Cerebellar cortex (tissue), 1 donor: ENCODE measurements at regions not wholly inside any gene's neighbourhood (a gene's known extent, or its start where the extent isn't known, plus 50 kb on each side); places are given as distances from the start of the nearest gene placed in this dataset.

Experiments used
- DNase-seq: peaks from one replicate; pipeline ENCODE4 v3.0.0-alpha.2; 2015; ENCODE audit warnings: low spot score

DNA sequence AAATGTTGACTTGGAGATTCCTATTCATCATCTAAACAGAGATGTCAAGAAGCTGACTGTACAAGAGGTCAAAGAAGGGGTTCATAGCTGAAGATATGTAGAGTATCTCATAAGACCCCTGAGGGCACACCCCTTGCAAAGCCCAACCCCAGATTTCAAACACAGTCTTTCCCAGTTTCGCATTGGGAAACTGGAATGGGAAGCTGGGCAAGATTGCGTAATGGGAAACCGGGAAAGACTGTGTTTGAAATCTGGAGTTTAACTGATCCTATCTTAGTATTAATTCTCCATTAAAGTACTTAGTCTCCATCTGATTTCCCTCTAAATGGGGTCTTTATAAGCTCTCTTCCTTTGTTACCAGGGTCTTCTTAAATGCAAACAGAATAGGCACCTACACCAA lies 99.5 kb downstream of the FAM76B start:
- no peak for DNase-seq

DNA sequence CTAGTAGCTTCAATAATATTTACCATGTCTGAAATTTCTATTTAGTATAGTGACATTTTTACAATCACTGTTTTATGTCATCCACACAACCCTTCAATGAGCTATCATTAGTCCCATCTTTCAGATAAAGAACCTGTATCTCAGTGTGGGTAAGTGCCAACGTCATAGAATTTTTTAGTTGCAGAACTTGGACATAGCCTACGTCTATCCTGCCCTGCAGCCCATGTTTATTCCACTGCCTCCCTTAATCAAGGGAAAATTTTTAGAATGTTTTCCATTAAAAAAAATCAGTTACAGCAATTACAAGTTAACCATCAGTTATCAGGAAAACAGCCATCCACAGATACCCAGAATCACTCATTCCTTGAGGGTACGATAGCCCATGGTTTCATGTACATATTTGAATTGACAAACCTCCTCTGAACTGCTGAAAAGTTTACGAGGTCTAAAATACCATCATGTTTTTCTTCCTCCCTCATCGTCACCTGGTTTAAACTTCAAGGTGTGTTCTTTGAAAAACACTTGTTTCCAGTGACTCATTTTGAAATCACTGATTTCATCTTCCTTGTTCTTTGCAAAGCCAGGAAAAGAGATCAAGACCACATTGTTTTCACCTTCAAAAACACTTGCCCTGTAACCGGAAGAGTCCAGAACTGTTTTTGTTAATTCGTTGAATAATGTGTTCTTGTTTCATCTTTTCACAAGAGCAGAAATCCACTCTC lies 100.9 kb downstream of the FAM76B start:
- no peak for DNase-seq

DNA sequence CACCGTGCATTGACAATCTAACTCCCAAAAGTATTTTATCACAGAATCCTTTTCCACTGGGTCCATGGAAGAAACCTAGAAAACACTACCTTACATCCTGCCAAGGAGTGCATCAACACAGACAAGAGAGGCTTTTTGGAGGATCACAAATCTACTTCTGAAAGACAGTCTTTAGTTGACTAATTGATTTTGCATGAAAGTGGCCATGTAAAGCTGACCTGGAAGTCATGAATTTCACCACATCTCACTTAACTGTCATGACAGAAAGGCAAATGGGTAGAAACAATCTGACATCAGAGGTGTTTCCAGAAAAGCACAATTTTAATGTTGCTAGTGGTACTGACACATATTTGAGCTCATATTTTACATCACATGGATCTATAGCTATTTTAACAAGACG lies 101.6 kb downstream of the FAM76B start:
- DNase-seq, result no peak

DNA sequence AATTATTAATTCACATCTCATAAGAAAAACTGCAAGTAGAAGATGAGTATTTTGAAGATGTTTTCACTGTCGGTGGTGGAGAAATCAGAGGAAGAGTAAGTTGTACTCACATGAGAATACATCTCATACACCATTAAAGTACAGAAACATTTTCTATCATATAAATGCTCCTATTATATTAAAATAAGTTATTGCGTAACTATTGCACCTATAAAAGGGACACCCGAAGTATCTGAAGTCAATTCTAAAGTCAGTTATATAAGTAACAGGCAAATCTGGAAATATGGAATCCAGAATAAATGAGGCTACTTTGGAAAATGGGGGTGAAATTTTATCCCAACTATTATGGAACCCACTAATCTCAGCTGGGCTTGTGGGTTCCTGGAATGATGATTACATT lies 103.3 kb downstream of the FAM76B start:
- no peak for DNase-seq

DNA sequence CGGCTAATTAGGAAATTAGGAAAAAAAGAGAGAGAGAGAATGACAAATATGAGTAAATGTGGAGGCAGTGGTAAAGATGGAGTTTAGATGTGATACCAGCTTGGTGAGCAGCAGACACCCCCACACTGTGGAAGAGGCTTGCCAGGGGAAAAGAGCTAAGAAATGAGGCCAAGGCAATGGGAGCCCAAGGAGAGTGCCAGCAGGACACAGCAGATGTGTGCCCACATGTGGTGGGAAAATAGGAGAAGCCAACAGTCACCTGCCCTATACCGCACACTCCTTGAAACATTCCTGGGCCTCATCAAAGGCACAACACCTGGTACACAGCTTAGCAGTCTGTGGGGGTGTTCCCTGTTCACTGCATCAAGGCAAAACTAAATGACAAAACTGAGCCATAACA lies 104.9 kb downstream of the FAM76B start:
- DNase-seq, result no peak

DNA sequence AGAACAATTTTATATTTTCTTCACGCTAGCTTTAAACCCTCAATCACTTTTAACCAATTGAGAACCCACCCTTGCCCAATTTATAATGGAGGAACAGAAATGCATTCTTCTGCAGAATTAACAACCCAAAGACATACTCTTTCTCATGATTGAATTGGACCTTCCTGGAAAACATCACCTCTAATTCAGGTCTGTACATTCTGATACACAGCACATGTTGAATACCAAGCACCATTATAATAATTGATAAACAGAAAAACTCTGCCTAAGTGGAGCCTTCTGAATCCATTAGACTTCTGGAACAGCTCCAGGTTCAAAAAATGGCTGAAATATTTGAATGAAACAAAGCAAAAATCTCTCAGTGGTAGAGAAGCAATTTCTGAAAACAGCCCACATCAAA lies 105.4 kb downstream of the FAM76B start:
- DNase-seq, result no peak

DNA sequence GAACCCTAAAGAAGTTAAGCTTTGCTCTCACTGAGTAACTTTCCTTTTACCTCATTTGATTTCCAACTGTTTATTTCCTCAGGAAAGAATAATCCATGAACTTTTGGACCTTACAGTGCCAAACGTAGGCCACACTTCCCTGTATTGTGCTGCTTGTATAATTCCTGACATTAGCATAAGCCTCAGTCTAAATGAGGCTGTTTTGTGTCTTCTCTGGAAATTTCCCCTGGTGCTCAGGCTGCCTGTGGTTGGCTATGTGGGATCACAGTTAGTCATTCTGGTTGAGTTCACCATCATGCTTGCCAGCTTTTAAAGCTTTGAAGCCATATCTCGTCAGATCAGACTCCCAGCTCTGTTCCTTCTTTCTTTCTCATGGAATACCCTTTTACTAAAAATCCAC lies 107.0 kb downstream of the FAM76B start:
- DNase-seq, result no peak

DNA sequence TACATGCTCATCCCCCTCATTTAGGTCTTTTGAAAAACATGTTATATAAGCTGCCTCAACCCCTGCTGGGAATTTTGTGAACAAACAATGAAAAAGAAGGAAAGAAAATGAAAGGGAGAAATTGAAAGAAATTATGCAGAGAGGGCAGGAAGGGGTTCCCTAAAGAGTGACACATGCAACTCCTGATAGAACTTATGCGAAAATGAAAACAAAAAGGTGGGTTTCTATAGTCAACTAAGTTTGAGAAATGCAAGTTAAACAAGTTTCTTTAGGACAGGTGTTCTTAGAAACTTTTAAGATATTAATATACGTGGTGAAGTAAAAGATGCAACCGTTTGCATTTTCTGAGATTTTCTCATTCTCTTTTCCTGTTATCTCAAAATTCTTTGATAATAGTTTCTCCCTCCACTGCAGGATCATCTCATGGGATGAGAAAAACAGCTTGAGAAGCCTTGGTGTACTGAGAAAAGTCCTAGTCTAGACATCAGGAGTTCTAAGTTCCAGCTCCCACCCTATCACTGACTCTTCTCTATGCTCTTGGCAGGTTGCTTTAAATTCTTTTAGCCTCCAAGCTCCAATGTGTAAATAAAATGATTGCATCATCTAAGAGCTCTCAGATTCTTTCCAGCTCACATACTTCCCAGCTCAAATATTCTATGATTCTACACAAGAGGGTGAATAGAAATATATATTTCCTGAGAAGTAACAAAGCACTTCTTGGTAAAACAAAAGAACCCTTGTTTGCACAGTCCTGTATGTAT lies 109.2 kb downstream of the FAM76B start:
- no peak for DNase-seq

DNA sequence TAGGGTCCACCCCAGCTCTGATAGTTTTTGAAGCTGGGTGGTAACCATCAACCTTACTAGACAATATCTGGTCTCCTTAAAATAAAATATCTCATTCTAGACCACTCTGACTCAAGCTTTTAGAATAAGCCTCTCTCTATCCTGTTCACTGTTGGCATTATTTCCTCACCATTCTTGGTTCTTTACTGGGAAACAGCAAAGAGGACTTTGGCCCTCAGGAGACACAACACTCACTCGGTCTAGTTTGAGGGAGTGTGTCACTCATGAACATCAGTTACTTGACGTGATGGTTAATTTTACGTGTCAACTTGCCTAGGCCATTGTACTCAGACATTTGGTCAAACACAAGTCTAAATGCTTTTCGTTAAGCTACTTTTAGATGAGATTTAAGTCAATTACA lies 110.6 kb downstream of the FAM76B start:
- DNase-seq, result no peak

DNA sequence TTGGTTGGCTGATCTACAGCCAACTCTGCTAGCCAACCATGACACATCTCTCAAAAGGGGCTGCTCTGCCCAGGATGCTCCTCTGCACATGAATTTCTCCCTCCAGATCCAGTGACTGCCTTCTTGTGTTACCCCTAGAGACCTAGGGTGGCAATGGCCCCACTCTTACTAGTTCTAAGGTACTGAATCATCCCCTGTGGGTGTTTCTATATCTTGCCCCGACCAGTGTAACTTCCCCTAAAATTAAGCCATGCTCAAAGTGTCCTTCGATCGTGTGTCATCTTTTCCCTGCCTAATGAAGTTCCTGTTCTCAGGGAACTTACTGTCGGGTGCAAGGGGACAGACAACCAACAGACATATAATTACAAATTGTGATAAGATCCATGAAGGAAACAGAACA lies 113.3 kb downstream of the FAM76B start:
- DNase-seq, result no peak

DNA sequence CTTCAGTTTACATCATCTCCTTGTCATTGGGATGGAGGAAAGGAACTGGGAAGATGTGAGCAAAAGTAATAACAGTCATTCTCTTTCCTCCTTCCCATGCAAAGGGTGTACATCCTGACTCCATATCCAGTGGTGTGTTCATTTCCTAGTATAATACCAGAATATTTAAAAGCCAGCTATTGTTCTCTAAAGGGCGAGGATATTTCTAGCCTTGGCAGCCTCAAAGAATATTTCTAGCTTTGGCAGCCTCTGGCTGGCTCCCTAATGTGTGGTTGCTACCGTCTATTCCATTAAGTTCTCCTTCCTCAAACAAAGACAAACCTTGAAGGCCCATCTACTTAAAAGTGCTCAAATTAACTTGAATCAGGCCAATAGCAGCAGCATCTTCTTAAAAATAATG lies 114.0 kb downstream of the FAM76B start:
- no peak for DNase-seq

DNA sequence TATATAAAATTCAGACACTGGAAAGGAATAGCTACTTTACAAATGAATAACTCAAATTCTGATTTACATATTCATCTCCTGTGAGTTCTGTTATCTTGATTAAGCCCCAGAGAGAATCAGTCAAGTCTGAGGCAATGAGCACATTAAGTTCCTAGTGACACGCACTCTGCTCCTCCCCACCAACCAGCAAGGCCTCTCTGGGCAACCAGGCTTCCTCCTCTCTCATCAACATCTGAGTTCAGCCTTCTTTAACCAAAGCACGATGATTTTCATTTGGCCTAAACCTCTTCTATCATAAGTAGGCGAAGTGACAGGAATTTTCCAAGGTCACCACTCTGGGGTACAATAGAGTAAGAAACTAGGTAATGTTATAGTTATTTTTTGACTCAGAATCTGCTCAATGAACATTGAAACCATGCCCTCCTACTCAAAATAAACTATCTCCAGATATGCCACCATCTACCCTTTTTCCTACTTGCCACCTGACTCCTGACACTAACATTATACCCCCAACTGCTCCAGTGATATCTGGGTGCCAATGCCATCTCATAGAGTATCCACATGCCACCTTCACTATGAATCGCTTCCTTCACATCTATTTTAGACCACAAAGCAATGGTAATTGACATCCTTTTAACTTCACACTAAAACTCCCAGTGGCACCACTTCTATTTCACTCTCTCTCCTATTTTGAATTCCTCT lies 114.8 kb downstream of the FAM76B start:
- no peak for DNase-seq

DNA sequence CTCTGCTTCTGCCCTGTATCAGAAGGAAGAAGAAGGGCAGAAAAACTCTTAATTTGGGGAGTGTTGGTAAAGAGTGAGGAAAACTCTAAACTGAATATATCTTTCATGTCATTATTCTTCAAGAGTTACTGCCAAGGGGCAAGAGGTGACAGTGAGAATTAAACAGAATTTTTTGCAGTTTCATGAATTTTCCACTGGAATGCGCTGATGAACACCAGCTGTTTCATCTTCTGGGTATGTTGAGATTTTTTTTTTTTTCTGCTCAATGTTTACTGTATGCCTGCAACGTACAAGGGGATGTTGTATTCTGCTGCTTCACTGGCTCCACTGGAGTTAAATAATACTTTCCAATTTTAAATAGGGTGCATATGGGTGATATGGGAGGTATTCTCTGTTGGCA lies 117.8 kb downstream of the FAM76B start:
- DNase-seq, result no peak

DNA sequence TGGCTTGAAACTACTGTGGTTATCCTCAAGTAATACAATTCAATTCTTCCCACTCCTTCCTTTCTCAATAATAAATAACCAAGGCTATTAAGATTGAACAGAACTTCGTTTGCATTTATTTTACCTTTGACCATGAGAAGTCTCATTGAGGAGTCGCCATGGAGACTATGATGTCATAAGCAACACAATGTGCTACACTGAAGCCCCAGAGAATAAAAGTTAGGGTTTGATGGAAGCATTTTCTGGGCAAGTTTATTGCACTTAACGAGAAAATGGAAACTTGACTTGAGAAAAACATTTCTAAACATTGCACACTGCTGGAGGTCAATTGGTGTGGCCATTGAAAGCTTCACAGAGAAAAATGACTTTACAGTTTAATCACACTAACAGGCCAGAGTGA lies 121.5 kb downstream of the FAM76B start:
- DNase-seq, result no peak

DNA sequence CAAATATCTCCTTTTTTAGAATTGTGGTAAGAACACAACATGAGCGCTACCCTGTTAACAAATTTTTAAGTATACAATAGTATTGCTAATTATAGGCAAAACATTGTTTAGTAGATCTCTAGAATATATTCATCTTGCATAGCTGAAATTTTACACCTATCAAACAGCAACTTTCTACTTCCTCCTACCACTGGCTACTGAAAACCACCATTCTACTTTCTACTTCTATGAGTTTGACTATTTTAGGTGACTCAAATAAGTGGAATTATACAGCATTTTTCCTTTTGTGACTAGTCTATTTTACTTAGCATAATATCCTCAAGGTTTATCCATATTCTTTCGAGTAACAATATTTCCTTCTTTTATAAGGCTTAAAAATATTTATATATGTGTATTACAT lies 128.4 kb downstream of the FAM76B start:
- no peak for DNase-seq

DNA sequence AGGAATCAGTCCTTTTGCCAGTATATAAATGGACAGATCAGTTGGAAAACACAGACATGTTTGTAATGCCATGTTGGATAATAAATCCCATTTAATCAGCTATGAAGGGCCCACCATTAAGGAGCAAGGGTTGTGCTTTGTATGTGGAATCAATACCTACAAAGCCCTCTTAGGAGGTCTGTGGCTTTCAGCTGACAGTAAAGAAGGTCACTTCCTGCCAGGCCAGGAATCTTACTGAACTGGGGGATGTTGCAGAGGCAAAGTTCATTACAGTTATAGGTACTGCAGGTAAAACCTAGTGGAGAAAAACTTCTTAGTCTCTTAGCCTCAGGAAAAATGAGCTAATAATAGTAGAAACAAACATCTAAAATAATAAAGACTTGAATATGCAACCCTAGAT lies 129.5 kb downstream of the FAM76B start:
- DNase-seq, result no peak

DNA sequence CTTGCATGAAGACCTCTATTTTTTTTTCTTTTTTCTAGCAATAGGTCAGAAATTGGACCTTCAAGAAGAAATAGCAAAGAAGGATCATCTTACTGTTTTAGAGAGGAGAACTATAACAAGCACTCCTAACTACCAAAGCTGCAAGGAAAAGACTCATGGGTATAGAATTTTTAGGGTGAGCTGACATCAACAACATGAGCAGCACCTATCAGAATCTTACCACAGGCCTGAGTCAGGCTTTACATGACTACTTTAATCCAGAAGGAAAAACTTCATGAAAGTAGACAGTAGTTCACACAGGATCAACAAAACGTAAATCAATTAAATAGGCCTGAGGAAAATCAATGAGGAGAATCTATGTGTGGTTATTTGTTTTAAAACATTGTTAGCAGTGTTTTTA lies 130.5 kb downstream of the FAM76B start:
- DNase-seq, result no peak

DNA sequence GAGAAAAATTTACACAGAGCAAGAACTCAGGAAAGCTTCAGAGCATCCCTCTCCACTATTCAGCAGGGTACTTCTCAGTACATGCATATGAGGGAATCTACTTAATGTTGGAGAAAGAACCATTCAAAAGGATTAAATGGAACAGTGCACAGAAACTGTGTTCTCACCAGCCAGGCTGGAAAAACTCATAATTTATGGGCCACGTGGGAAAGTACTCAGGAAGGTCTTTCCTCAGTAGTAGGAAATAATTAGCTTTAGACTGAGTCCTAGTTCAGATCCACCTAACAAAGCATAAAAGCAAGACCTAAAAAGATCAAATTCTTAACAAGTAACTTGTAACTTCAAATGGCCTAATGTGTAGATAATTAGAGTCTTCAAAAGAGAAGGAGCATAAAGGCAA lies 134.0 kb downstream of the FAM76B start:
- DNase-seq, result no peak

DNA sequence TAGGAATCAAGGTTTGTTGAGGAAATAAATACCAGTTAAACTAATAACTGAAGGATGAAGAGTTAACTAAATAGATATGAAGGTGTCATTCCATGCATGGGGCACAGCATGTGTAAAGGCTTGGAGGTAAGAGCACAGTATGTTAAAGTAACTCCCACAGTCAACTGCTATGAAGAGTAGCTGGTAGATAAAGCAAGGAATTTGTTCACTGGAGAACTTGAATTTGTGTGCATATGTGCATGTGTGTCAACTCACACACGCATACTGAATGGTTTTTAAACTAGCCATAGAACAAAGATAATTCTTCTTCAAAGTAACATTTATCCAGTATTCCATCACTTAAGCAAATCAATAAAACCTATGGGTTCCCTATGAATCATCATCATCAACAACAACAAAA lies 135.9 kb downstream of the FAM76B start:
- DNase-seq, result no peak

DNA sequence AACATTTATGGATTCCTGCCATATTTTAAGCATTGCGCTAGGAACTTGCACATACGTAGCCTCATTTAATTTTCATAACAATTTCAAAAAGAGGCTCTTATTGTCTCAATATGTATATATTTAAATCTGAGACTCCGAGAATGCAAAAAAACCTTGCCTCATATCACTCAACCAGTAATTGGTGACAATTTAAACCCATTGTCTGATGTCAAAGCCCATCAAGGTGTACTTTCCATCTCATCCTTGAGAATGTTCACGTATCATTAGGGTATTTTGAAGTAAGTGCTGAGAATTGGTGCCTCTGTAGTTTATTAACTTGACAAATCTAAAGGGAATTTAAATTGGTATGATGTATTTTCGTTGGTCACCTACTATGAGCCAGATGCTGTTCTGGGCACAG lies 136.5 kb downstream of the FAM76B start:
- no peak for DNase-seq

DNA sequence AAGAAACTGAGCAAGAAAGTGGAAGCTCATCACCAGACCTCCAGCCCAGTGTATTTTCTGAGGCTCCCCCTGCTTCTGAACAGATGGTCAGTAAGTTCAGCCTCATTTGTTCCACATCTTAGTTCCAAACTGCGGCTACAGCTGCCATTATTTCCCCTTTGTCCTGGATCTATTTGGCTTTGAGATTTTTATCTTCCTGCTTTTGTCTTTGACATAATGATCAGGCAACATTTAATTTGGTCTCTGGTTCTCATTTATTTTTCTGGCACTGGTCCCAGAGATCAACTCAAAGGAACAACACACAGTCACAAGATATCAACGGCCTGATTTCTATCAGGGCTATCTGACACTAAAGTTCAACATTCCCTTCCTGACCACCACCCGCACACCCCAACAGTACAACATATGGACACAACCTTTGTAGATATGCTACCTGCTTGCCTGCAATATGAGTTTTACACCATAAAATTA lies 137.5 kb downstream of the FAM76B start:
- no peak for DNase-seq

DNA sequence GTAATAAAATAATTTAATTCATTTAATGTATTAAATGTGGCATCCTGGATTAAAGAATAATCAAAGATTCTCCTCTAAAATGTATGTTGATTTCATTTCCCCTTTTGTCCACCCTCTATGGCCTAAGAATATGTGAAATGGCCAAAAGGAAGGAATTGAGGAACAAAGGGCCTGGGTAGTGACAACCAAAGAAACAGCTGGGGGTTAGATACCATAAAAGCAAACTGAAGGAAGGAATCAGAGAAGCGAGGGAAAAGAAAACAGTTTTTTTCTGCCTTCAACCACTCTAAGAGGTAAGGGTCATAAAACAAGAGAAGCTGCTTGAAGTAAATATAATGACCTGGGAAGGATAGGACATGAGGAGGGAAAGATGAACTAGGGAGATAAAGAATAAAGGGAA lies 139.3 kb downstream of the FAM76B start:
- DNase-seq, result no peak

DNA sequence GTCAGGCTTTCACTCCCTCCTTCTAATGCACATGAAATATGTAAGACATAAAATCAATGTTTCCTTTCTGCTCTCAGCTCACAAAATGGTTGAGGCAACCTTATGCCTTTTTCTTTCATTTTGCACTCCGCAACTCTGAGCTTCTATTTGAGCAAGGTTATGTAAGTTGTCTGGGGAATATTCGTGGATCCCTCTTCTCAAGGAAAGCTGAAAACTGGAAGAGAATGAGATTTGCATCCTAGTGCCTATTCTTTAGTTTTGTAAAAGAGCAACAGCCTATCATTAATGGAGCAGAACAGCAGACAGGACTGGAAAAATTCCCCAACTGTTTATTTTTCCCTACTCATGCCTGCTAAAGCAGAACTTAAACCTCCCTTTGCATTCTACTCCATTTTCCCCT lies 141.7 kb downstream of the FAM76B start:
- no peak for DNase-seq
